G401 (cell line): ENCODE measurements at regions not wholly inside any gene's neighbourhood (a gene's known extent, or its start where the extent isn't known, plus 50 kb on each side); places are given as distances from the start of the nearest gene placed in this dataset.
"Not testable (repeated sequence)": the region's sequence is repeated elsewhere in the genome, so short reads cannot be mapped to it uniquely, and the experiment has no call there.

ENCODE experiments used
- DNase-seq: peaks from one replicate; pipeline ENCODE4 v3.0.0-alpha.2; 2015; ENCODE audit warnings: low spot score
- in situ Hi-C: cut with HindIII; loops from 2 replicates; pipeline ENCODE4 v1.10.0; 2016; ENCODE audit warnings: low sequenced_read_pairs, mixed read lengths

GRCh38 chr1:96544831-96545221 is 176.8 kb upstream of the PTBP2 start:
- no peak for DNase-seq
- in situ Hi-C loops = no loop called here

GRCh38 chr1:96545935-96546656 is 175.5 kb upstream of the PTBP2 start:
- DNase-seq = no peak
- in situ Hi-C loops = no loop called here

- in situ Hi-C loops = no loop called here
- no peak for DNase-seq
Measured at GRCh38 chr1:96550061-96550460, 171.5 kb upstream of the PTBP2 start.

- in situ Hi-C loops = no loop called here
- DNase-seq = no peak
Measured at GRCh38 chr1:96552451-96552850, 169.1 kb upstream of the PTBP2 start.

GRCh38 chr1:96553811-96554210 is 167.8 kb upstream of the PTBP2 start:
- in situ Hi-C loops = no loop called here

GRCh38 chr1:96554364-96554763 is 167.2 kb upstream of the PTBP2 start:
- no peak for DNase-seq
- in situ Hi-C loops = no loop called here

More at GRCh38 chr1:96553811-96554210, 167.8 kb upstream of the PTBP2 start:
- DNase-seq = no peak

GRCh38 chr1:96557336-96557735 is 164.2 kb upstream of the PTBP2 start:
- DNase-seq = no peak
- in situ Hi-C loops = no loop called here

- no peak for DNase-seq
- in situ Hi-C loops = no loop called here
Measured at GRCh38 chr1:96558635-96559034, 162.9 kb upstream of the PTBP2 start.

- in situ Hi-C loops = no loop called here
- no peak for DNase-seq
Measured at GRCh38 chr1:96559181-96559580, 162.4 kb upstream of the PTBP2 start.

GRCh38 chr1:96559707-96560596 is 161.6 kb upstream of the PTBP2 start:
- no peak for DNase-seq
- in situ Hi-C loops = no loop called here

GRCh38 chr1:96562094-96562493 is 159.5 kb upstream of the PTBP2 start:
- no peak for DNase-seq
- in situ Hi-C loops = no loop called here

- in situ Hi-C loops, DNase-seq: not testable (repeated sequence)
Measured at GRCh38 chr1:96564401-96564800, 157.2 kb upstream of the PTBP2 start.

GRCh38 chr1:96565546-96565945 is 156.0 kb upstream of the PTBP2 start:
- in situ Hi-C loops = no loop called here
- no peak for DNase-seq

- no peak for DNase-seq
- in situ Hi-C loops = no loop called here
Measured at GRCh38 chr1:96568639-96569038, 152.9 kb upstream of the PTBP2 start.

GRCh38 chr1:96569288-96569687 is 152.3 kb upstream of the PTBP2 start:
- DNase-seq = no peak
- in situ Hi-C loops = no loop called here

GRCh38 chr1:96579636-96580035 is 141.9 kb upstream of the PTBP2 start:
- in situ Hi-C loops = no loop called here
- no peak for DNase-seq

- no peak for DNase-seq
- in situ Hi-C loops = no loop called here
Measured at GRCh38 chr1:96580920-96581319, 140.7 kb upstream of the PTBP2 start.

GRCh38 chr1:96581772-96582171 is 139.8 kb upstream of the PTBP2 start:
- in situ Hi-C loops = no loop called here
- DNase-seq = no peak

GRCh38 chr1:96583903-96584302 is 137.7 kb upstream of the PTBP2 start:
- in situ Hi-C loops = no loop called here
- no peak for DNase-seq

- no peak for DNase-seq
- in situ Hi-C loops = no loop called here
Measured at GRCh38 chr1:96587222-96587621, 134.4 kb upstream of the PTBP2 start.
